Forelimb muscle (tissue), 1 donor: ENCODE measurements at regions not wholly inside any gene's neighbourhood (a gene's known extent, or its start where the extent isn't known, plus 50 kb on each side); places are given as distances from the start of the nearest gene placed in this dataset.
"Not testable (repeated sequence)": the region's sequence is repeated elsewhere in the genome, so short reads cannot be mapped to it uniquely, and the experiment has no call there.

Source experiments
- DNase-seq: peaks from one replicate; pipeline ENCODE4 v3.0.0-alpha.2; 2013; ENCODE audit warnings: low read depth

DNA sequence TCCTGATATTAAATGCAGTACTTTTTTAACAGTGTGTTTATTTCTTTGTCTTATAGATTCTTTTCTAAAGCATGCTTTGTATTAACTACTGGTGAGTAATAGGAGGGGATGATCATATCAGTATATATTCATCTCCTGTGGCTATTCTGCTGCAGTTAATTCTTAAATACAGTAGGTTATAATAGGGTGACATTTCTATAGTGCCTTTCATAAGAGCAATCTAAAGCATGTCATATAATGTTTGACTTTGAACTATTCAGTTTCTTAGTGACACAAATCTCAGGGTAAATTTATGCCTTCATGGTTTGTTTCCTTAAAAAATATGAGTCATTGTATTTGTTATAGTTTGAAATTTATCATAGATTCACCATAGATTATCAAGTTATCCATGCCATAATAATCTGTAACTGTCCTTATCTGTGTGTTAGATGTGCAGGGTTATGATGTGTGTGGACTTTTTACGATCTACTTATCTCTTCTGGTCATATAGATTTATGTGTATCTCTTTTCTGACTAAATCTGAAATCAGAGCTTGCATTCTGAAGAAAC lies 1019.5 kb downstream of the NR2F1-AS1 start:
- DNase-seq = no peak

DNA sequence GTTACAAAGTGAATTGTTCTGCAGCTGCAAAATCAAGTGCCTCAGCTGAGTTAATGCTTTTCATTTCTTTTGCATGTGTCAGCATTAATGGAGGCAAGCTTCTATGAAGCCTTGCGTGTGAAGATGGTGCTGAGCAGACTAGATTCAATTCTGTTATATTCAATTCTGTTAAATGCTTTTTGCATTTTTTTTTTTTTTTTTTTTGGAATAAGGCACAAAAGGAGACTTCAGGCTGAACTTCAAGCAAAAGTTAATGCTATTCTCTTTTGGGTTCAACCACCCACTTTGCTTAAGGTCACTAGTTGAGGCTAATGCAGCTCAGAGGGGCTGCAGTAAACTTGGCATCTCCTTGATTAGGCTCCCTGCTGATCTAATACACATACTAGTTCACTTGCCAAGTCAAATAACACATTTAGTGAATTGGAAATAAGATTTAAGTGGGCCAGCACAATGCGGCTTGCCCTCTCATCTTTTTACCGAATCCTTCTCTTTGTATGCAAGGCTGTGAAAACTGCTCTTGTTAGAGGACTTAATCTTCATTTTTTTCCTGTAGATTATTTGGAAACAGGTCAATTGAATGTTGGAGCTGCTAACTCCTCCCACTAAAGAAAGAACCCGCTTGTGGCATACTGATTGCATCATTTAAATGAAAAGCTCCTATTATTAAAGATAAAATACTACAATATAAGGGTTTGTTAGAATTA lies 1020.2 kb downstream of the NR2F1-AS1 start:
- DNase-seq = no peak

DNA sequence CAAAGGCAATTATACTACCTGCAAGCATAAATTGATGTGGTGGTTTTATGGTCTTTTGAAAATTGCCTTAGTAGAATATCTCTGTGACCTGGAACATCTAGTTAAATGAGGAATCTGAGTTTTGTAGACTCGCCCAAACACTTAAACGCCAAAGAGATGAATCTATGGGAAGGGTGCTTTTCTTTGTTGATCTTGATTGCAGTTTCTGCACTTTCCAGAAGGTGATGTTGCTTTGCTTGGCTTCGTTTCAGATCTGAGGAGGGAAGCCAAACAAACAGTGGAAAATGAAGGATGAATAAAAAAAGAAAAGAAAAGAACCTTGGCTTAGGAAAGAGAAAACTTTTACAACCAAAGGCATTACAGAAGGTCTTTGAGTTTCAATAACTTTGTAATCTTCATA lies 1021.2 kb downstream of the NR2F1-AS1 start:
- no peak for DNase-seq

DNA sequence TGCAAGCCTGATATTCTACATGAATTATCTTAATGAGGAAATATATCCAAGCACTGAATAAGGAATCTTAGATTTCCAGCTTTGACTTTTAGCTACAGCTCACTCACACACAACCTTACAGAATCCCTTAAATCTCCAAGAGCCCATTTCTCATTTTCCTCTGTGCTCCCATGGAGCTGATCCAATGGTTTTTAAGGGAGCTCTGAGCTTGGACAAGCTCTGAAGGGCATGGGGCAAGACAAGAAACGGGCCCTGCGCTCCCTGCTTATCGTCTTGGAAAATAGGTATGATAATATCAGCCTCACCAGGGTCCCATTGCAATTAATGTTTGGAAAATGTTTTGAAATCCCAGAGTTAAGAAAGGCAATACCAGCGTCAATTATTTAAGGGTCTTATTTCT lies 1021.7 kb downstream of the NR2F1-AS1 start:
- no peak for DNase-seq

GRCh38 chr5:92556747-92557146 lies 1024.3 kb downstream of the NR2F1-AS1 start:
- no peak for DNase-seq

DNA sequence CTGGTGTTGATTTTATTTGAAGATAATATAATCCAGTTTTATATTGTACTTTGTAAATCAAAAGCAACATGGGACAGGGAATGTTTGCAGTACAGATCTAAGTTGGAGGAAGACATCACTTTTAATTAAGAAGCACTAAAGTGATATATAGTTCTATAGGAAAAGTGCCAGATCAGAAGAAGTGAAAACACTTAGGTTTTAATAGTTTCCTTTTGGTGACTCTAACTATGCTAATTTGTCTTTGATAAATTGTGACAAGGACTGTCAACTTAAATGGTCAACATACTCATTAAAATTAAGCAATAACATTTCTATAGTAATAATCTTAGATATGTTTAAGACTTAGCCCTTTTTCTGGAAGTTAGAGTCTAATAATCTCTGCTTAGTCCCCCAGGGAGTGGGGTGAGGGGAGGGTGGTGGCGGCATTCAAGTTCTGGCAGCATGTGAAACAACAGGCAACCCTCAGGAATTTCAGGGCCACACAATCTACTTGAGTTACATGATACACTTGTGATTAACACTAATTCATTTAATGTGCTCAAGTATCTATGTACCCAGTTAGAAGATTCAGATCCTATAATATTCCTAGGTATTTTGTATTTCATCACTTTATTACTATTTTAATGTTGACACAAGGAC lies 1026.5 kb downstream of the NR2F1-AS1 start:
- no peak for DNase-seq

- DNase-seq = no peak
Observed at GRCh38 chr5:92553326-92553725, 1027.7 kb downstream of the NR2F1-AS1 start.

- DNase-seq = peak; percentile 71
Observed at GRCh38 chr5:92552206-92553160, 1028.5 kb downstream of the NR2F1-AS1 start.

DNA sequence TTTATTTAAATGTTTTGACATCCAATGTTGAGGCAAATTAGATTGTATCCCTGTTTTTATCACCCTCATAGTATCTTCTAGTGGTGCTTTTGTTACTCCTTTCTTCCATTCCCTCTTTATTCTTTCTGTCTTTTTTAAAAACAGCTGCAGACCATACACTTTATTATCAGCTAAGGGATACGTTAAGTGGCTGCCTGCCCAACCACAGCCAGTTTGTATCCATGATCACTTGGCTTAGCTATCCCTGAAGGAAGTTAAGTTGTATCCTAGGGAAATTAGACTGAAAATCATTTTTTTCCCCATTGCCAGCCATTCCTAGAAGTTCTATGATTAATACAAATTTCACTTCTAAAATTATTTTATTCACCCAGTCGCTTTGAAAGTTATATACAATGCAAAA lies 1032.7 kb downstream of the NR2F1-AS1 start:
- DNase-seq = peak; percentile 25

- DNase-seq = no peak
Observed at GRCh38 chr5:92544596-92544995, 1036.4 kb downstream of the NR2F1-AS1 start.

GRCh38 chr5:92544036-92544435 lies 1037.0 kb downstream of the NR2F1-AS1 start:
- DNase-seq = no peak

DNA sequence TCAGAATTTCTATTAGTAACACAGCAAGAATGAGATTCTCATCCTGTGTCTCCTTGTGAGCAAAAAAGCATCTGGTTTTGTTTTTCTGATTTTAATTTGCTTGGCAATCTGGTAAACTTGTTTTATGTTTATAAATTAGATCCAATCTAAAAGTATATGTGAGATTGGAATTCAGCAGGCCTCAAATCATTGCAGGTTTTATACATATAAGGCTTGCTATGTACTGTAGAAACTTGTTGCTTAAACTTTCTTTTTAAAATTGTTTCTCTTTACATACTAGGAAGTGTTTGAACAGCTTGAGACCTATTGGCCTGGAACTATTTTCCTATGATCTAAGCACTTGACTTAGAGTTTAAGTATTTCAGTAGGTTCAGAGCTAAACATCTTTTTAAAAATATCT lies 1037.8 kb downstream of the NR2F1-AS1 start:
- DNase-seq = no peak

DNA sequence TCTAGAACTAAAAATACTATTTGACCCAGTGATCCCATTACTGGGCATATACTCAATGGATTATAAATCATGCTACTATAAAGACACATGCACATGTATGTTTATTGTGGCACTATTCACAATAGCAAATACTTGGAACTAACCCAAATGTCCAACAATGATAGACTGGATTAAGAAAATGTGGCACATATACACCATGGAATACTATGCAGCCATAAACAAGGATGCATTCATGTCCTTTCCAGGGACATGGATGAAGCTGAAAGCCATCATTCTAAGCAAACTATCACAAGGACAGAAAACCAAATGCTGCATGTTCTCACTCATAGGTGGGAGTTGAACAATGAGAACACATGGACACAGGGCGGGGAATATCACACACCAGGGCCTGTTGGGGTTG lies 1039.0 kb downstream of the NR2F1-AS1 start:
- DNase-seq = not testable (repeated sequence)

DNA sequence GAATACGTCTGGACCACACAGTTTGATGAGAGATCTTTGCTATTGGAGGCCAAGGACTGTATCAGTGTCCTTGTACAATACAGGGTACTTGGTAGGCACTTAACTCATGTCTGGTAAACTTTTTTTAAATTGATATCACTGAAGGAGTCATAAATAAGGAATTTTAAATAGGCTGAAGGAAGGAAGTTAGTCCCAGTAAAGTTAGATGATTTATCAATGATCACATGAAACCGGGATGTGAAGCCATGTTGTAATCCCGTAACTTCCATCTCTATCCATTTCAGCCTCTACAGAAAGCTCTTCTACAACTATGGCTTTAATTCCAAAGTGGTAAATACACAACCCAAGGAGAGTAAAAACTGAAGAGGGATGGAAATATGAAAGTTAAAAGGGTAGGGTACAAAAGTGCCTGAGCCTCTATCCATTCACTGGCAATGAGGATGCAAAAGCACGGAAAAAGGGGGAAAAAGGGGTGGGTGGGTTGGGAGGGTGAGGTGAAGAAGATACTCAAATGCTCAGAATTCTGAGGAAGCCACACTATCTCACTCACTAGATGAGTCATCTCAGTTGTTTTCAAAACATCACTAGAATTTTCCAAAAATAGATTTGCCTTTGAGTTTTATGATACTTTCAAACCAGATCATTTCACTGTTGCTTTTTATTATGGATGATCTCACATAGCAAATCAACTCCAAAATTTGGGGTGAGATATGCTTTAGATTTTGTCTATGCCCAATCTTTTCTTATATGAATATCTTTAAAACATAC lies 1053.5 kb downstream of the NR2F1-AS1 start:
- no peak for DNase-seq

DNA sequence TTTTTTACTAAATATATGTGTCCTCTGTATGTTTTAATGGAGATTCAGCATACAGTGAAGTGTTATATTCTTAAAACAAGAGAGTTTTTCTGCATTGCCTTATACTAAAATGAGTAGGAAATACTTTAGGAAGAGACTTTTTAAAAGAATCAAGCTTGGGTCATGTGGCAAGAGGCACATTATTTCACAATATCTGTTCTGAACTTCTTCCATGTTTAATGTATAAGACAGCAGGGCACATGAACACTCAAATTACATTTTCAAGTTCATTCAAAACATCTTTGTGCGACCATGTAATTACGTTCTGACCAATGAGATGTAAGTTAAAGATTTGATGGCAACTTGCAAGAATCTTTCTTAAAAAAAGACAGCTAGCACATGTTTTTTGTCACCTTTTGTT lies 1055.9 kb downstream of the NR2F1-AS1 start:
- no peak for DNase-seq

DNA sequence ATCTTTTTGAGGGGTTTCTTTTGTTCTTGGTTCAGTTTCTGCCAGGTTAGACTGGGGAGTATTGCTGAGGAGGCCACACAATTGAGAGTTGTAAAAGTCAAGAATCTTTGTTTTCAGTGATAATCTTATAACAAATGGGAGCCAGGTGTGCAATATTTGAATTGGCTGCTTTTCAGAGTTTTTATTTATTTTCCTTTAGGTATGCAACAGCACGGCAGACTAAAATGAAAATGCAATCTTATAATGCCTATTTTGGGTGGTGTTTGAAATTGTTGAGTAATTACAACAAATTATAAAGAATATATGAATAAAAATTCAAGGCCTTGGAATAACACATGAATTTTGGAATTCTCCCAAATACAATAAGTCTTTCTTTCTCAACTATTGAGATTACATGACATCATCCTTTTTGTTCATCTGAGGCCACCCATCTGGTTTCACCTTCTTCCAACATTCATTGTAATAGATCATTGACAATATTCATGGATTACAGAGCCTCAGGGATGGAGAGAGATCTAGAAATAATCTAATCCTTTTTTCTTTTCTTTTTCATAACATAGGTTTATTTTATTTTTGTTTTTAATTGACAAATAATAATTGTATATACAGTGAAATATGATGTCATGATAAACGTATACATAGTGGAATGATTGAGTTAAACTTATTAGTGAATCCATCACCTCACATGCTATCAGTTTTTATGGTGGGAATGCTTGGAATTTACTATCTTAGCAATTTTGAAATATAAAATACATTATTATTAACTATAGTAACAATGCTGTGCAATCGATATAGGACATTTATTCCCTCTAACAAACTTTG lies 1061.0 kb downstream of the NR2F1-AS1 start:
- DNase-seq = no peak

GRCh38 chr5:92518318-92518904 lies 1062.6 kb downstream of the NR2F1-AS1 start:
- DNase-seq = no peak

DNA sequence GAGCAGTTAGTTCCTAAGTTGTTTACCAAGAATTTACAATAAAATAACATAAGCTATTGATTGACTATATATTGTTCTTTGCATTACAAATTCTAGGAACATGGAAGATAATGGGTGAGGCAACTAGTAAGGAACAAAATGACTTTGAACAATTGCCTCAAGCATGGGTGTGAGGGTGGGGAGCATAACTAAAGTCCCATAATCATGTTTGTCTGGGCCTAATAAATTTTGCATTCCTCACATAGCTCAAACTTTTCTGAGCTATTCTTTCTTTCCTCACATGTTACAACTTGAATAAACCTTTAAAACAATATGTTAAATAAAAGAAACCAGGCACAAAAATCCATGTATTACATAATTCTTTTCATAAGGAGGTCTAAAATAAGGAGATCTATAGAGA lies 1066.1 kb downstream of the NR2F1-AS1 start:
- no peak for DNase-seq

GRCh38 chr5:92513067-92513466 lies 1068.0 kb downstream of the NR2F1-AS1 start:
- no peak for DNase-seq

DNA sequence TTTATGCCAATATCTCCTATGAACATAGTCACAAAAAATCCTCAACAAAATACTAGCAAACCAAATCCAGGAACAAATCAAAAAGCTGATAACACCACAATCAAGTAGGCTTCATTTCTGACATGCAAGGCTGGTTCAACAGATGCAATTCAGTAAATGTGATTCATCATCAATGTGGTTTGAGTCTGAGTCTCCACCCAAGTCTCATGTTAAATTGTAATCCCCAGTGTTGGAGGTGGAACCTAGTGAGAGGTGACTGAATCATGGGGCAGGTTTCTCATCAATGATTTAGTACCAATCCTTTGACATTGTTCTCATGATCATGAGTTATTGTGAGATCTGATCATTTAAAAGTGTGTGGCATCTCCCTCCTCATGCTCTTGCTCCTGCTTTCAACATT lies 1072.7 kb downstream of the NR2F1-AS1 start:
- no peak for DNase-seq
